ENCODE measurements at regions not wholly inside any gene's neighbourhood (a gene's known extent, or its start where the extent isn't known, plus 50 kb on each side); places are given as distances from the start of the nearest gene placed in this dataset.

- no peaks in the 10 kb centered on the region for H4K20me1 ChIP-seq (ENCODE audit: insufficient read depth)
- TF ChIP-seq, protein P1, sequence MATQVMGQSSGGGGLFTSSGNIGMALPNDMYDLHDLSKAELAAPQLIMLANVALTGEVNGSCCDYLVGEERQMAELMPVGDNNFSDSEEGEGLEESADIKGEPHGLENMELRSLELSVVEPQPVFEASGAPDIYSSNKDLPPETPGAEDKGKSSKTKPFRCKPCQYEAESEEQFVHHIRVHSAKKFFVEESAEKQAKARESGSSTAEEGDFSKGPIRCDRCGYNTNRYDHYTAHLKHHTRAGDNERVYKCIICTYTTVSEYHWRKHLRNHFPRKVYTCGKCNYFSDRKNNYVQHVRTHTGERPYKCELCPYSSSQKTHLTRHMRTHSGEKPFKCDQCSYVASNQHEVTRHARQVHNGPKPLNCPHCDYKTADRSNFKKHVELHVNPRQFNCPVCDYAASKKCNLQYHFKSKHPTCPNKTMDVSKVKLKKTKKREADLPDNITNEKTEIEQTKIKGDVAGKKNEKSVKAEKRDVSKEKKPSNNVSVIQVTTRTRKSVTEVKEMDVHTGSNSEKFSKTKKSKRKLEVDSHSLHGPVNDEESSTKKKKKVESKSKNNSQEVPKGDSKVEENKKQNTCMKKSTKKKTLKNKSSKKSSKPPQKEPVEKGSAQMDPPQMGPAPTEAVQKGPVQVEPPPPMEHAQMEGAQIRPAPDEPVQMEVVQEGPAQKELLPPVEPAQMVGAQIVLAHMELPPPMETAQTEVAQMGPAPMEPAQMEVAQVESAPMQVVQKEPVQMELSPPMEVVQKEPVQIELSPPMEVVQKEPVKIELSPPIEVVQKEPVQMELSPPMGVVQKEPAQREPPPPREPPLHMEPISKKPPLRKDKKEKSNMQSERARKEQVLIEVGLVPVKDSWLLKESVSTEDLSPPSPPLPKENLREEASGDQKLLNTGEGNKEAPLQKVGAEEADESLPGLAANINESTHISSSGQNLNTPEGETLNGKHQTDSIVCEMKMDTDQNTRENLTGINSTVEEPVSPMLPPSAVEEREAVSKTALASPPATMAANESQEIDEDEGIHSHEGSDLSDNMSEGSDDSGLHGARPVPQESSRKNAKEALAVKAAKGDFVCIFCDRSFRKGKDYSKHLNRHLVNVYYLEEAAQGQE (IDR thresholded peaks at IDR 0.05; ENCODE audit: low read depth), result no peak
- no peak for TF ChIP-seq FOSL1 (IDR thresholded peaks at IDR 0.05; ENCODE audit: low read depth)
- no peak for TF ChIP-seq EGR1 (IDR thresholded peaks at IDR 0.05; ENCODE audit: low read depth)
- TF ChIP-seq MAX (IDR thresholded peaks at IDR 0.05), result no peak
- no peak for TF ChIP-seq JUND (IDR thresholded peaks at IDR 0.05)
- TF ChIP-seq SP1 (IDR thresholded peaks at IDR 0.05; ENCODE audit: low read depth), result no peak
- no peak for TF ChIP-seq EZH2 (IDR thresholded peaks at IDR 0.05)
- TF ChIP-seq SRF (IDR thresholded peaks at IDR 0.05; ENCODE audit: low read depth), result no peak
- TF ChIP-seq, protein P2, sequence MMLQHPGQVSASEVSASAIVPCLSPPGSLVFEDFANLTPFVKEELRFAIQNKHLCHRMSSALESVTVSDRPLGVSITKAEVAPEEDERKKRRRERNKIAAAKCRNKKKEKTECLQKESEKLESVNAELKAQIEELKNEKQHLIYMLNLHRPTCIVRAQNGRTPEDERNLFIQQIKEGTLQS (IDR thresholded peaks at IDR 0.05), result no peak
- no peak for TF ChIP-seq TCF7L2 (IDR thresholded peaks at IDR 0.05; ENCODE audit: borderline replicate concordance, extremely low read depth, insufficient read depth, insufficient read length)
- TF ChIP-seq POLR2A (IDR thresholded peaks at IDR 0.05; ENCODE audit: borderline replicate concordance, extremely low read depth, insufficient read depth, insufficient read length), result no peak
- TF ChIP-seq, protein P3, sequence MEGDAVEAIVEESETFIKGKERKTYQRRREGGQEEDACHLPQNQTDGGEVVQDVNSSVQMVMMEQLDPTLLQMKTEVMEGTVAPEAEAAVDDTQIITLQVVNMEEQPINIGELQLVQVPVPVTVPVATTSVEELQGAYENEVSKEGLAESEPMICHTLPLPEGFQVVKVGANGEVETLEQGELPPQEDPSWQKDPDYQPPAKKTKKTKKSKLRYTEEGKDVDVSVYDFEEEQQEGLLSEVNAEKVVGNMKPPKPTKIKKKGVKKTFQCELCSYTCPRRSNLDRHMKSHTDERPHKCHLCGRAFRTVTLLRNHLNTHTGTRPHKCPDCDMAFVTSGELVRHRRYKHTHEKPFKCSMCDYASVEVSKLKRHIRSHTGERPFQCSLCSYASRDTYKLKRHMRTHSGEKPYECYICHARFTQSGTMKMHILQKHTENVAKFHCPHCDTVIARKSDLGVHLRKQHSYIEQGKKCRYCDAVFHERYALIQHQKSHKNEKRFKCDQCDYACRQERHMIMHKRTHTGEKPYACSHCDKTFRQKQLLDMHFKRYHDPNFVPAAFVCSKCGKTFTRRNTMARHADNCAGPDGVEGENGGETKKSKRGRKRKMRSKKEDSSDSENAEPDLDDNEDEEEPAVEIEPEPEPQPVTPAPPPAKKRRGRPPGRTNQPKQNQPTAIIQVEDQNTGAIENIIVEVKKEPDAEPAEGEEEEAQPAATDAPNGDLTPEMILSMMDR (IDR thresholded peaks at IDR 0.05 in 2 of 3, conservative IDR thresholded peaks at IDR 0.05 in 1 of 3; ENCODE audit: borderline replicate concordance in 1 of 3, insufficient read depth in 1 of 3, low read depth in 2 of 3, low read length in 2 of 3), result no peak
- TF ChIP-seq RAD21 (IDR thresholded peaks at IDR 0.05; ENCODE audit: low read depth), result no peak
- TF ChIP-seq CEBPB (IDR thresholded peaks at IDR 0.05; ENCODE audit: low read depth), result no peak
- H3K36me3 ChIP-seq (ENCODE audit: control insufficient read depth in 1 of 2, insufficient read depth in 2 of 2, low read length in 2 of 2), result no peaks in the 10 kb centered on the region
- intact Hi-C loops (cut with micrococcal nuclease), result no loop called here
- DNase-seq (ENCODE audit: low read depth, low spot score), result no peak
- no peaks in the 10 kb centered on the region for H3K9me2 ChIP-seq (ENCODE audit: insufficient read depth)
- no peak for ATAC-seq
- H3K4me3 ChIP-seq (replicated peaks in 1 of 2; ENCODE audit: low read depth in 1 of 2, low read length in 2 of 2), result no peak overlapping the region
- no peaks in the 10 kb centered on the region for H3K79me2 ChIP-seq (ENCODE audit: insufficient read depth, low read length)
- ChIA-PET POLR2A (interaction anchor here (1.1 kb wide), 1 partner anchor 11 kb away, joined by 3 read pairs; no protein-coding TSS in a partner anchor), CTCF (no interaction called here), RAD21 (ENCODE audit: low non-redundant PET in 1 of 2, low total read pairs in 2 of 2, uncharacterized antibody in 2 of 2, unreplicated experiment in 2 of 2) (no interaction called here)
- no peaks in the 10 kb centered on the region for H3K4me1 ChIP-seq (ENCODE audit: control insufficient read depth in 1 of 2, insufficient read depth in 2 of 2, low read length in 2 of 2)
- no peak overlapping the region for H3K27ac ChIP-seq (ENCODE audit: low read depth, low read length)
- H3K9ac ChIP-seq (ENCODE audit: low read length), result no peak overlapping the region
- H3K4me2 ChIP-seq (ENCODE audit: low read length), result no peak overlapping the region
- no TSS peak for BruUV-seq (replicated peaks)
- no peak overlapping the region for H2AFZ ChIP-seq (ENCODE audit: low read depth, low read length, poor library complexity, severe bottlenecking)
- no peaks in the 10 kb centered on the region for H3K9me3 ChIP-seq (ENCODE audit: control insufficient read depth in 1 of 2, insufficient read depth in 1 of 2, low read depth in 1 of 2, low read length in 2 of 2)
- peaks cover 8% of the 10 kb centered on the region; the same call in 1 of the 2 replicates for H3K27me3 ChIP-seq (ENCODE audit: insufficient read depth, low read length)
Measured at GRCh38 chr14:75335571-75335970, 56.9 kb downstream of the FOS start.

All from HCT116 (cell line).